Liver (tissue), 3 donors: ENCODE measurements at regions not wholly inside any gene's neighbourhood (a gene's known extent, or its start where the extent isn't known, plus 50 kb on each side); places are given as distances from the start of the nearest gene placed in this dataset.

Experiments
- CTCF ChIP-seq: fragments of 150-350 bp; IDR thresholded peaks from 2 replicates; pipeline ENCODE4 v1.5.1; 2017; ENCODE audit warnings: improper control_type of control experiment, low read depth, low read length; ENCODE audit not compliant: missing input control
- RAD21 ChIP-seq, 2 donors: IDR thresholded peaks; 2 replicates each; pipeline ENCODE4 v1.6.1; 2016; ENCODE audit warnings: antibody characterized with exemption in 2 of 2, mild to moderate bottlenecking in 2 of 2
- donor health status: healthy.
- donor health status: healthy.

DNA sequence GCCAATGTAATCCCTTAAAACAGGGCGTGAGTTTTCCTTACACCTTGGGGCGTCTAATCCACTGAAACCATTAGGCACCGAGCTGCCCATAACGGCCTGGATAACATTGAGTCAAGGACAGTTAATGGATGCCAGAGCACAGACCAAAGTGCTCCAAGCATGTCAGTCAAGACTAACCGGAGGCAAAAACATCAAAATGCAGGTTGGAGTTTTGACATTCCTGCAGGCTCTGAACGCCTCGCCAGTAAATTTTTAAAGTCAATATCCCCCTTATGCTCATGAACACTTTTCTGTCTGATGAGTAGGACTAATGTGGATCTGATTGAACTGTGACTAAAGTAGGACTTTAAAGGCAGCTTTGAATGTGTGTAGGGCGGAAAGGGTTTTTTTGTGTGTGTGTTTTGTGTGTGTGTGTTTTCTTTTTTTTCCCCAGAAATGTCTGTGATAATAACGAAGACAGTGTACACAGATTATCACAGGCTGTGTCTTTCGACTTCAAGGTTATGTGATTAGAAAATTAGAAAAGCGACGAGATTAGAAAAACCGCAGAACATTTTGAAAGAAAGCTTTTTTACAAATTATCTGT is 194.2 kb upstream of the PROX1 start:
- TF ChIP-seq RAD21 (IDR thresholded peaks at IDR 0.05) = no peak
- TF ChIP-seq CTCF = no peak
